ENCODE measurements at regions not wholly inside any gene's neighbourhood (a gene's known extent, or its start where the extent isn't known, plus 50 kb on each side); places are given as distances from the start of the nearest gene placed in this dataset.

DNA sequence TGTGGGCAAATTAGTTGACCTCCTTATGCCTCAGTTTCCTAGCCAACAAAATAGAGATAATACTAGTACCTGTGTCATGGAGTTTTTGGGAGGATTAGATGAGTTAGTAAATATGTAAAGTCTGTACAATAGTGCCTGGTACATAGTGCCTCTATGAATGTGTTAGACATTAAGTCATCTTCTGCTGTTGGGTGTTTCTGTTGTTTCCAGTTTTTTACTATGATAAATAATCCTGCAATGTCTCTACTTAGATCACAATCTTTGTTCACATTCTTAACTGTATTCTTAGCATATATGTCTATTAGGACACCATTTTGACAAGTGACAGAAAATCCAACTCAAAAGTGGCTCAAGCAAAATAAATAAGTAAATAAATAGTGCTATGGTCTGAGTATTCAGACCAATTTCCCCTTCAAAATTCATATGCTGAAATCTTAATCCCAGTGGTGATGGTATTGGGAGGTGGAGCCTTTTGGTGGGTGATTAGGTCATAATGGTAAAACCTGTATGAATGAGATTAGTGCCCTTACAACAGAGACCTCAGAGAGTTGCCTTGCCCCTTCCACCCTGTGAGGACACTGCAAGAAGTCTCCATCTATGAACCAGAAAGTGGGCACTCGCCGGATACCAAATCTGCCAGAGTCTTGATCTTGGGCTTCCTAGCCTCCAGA lies 84.3 kb downstream of the DIRAS3 start:
- no peak overlapping the region for H3K9ac ChIP-seq (ENCODE audit: low read depth, low read length)
- H3K4me1 ChIP-seq (ENCODE audit: control insufficient read depth, insufficient read depth, low read length) = peaks cover 17% of the 10 kb centered on the region
- H3K4me3 ChIP-seq (ENCODE audit: low read length) = no peak overlapping the region
- H3K4me2 ChIP-seq (ENCODE audit: low read length) = no peak overlapping the region
- H3K36me3 ChIP-seq (ENCODE audit: insufficient read depth, low read length) = no peaks in the 10 kb centered on the region
- H3K27me3 ChIP-seq (ENCODE audit: control insufficient read depth, insufficient read depth, low read length) = no peaks in the 10 kb centered on the region
- H3K9me3 ChIP-seq (replicated peaks; ENCODE audit: low read length) = peaks cover 9% of the 10 kb centered on the region

- no peak overlapping the region for H3K4me3 ChIP-seq (ENCODE audit: low read length)
- H3K36me3 ChIP-seq (ENCODE audit: insufficient read depth, low read length) = no peaks in the 10 kb centered on the region
- no peaks in the 10 kb centered on the region for H3K27me3 ChIP-seq (ENCODE audit: control insufficient read depth, insufficient read depth, low read length)
- H3K9me3 ChIP-seq (replicated peaks; ENCODE audit: low read length) = peaks cover 9% of the 10 kb centered on the region
- H3K4me2 ChIP-seq (ENCODE audit: low read length) = no peak overlapping the region
- no peaks in the 10 kb centered on the region for H3K4me1 ChIP-seq (ENCODE audit: control insufficient read depth, insufficient read depth, low read length)
- no peak overlapping the region for H3K9ac ChIP-seq (ENCODE audit: low read depth, low read length)
These were observed 87.2 kb downstream of the DIRAS3 start for GRCh38 chr1:67963263-67963662.

DNA sequence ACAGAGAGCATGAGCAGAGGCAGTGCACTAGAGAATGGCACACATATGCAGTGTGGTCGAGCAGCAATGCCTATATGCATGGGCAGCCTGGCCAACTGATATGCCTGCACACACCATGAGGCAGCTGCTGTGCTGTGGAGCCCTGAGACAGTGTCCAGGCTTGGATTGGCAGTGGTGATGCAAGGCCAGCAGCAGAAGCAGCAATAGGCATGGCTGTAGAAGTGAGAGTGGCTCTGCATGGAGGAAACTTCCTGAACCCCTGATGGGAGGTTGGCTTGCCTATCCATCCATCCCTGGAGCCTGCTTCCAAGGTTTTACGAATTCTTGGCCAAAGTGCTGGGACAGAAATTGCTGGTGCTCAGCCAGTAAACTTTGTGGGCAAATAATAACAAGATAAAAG lies 89.7 kb downstream of the DIRAS3 start:
- Histone ChIP-seq H3K4me3 (ENCODE audit: low read length) (no peak overlapping the region), H3K9ac (ENCODE audit: low read depth, low read length) (no peak overlapping the region), H3K4me1 (ENCODE audit: control insufficient read depth, insufficient read depth, low read length) (no peaks in the 10 kb centered on the region), H3K27me3 (ENCODE audit: control insufficient read depth, insufficient read depth, low read length) (no peaks in the 10 kb centered on the region), H3K36me3 (ENCODE audit: insufficient read depth, low read length) (no peaks in the 10 kb centered on the region), H3K4me2 (ENCODE audit: low read length) (no peak overlapping the region), H3K9me3 (replicated peaks; ENCODE audit: low read length) (peaks cover 9% of the 10 kb centered on the region)

GRCh38 chr1:67958472-67958871 lies 92.0 kb downstream of the DIRAS3 start:
- Histone ChIP-seq H3K27me3 (ENCODE audit: control insufficient read depth, insufficient read depth, low read length) (no peaks in the 10 kb centered on the region), H3K4me1 (ENCODE audit: control insufficient read depth, insufficient read depth, low read length) (no peaks in the 10 kb centered on the region), H3K9me3 (replicated peaks; ENCODE audit: low read length) (peaks cover 9% of the 10 kb centered on the region), H3K9ac (ENCODE audit: low read depth, low read length) (no peak overlapping the region), H3K36me3 (ENCODE audit: insufficient read depth, low read length) (no peaks in the 10 kb centered on the region), H3K4me2 (ENCODE audit: low read length) (no peak overlapping the region), H3K4me3 (ENCODE audit: low read length) (no peak overlapping the region)

DNA sequence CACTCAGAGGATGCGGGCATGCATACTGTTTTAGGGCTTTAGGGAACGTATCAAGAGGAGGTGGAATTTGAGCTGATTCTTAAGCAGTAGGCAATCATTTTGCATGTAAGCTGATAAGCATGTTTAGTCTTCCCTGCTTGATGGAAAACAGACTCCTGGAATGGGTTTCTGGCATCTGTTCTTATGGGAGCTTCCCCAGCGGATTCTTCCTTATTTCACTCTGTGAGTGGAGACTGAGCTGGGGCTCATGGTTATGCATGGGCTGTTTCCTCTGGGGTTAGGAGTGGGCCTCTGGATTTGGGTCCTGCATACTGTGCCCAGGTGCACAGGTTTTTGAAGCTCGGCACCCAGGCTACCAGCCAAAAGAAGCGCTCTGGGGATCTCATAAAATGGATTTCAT lies 93.4 kb downstream of the DIRAS3 start:
- no peaks in the 10 kb centered on the region for H3K27me3 ChIP-seq (ENCODE audit: control insufficient read depth, insufficient read depth, low read length)
- H3K4me2 ChIP-seq (ENCODE audit: low read length) = no peak overlapping the region
- no peak overlapping the region for H3K9ac ChIP-seq (ENCODE audit: low read depth, low read length)
- H3K36me3 ChIP-seq (ENCODE audit: insufficient read depth, low read length) = no peaks in the 10 kb centered on the region
- H3K4me1 ChIP-seq (ENCODE audit: control insufficient read depth, insufficient read depth, low read length) = peaks cover 5% of the 10 kb centered on the region
- H3K9me3 ChIP-seq (replicated peaks; ENCODE audit: low read length) = peaks cover 1% of the 10 kb centered on the region
- H3K4me3 ChIP-seq (ENCODE audit: low read length) = no peak overlapping the region

DNA sequence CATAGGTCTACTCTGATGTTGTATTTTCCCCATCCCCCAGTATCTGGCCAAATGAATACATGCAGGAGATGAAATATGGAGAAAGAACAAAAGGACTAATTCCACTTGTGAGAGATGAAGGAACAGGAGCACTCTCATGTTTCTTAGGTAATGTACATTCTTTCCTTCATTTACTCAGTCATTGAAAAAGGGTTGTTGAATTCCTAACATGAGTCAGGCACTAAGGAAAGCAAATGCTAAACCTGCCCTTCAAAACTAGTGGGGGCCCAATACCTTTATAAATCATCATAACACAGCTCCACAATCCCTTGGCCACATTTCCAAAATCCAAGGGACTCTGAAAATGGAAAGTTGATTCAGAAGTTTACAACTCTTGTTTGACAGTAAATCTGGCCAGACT lies 94.3 kb downstream of the DIRAS3 start:
- no peaks in the 10 kb centered on the region for H3K36me3 ChIP-seq (ENCODE audit: insufficient read depth, low read length)
- H3K9me3 ChIP-seq (replicated peaks; ENCODE audit: low read length) = no peaks in the 10 kb centered on the region

GRCh38 chr1:67955591-67955990 lies 94.8 kb downstream of the DIRAS3 start:
- H3K4me3 ChIP-seq (ENCODE audit: low read length) = no peak overlapping the region
- no peaks in the 10 kb centered on the region for H3K27me3 ChIP-seq (ENCODE audit: control insufficient read depth, insufficient read depth, low read length)
- no peak overlapping the region for H3K9ac ChIP-seq (ENCODE audit: low read depth, low read length)
- H3K4me1 ChIP-seq (ENCODE audit: control insufficient read depth, insufficient read depth, low read length) = peaks cover 8% of the 10 kb centered on the region
- H3K4me2 ChIP-seq (ENCODE audit: low read length) = no peak overlapping the region
- no peaks in the 10 kb centered on the region for H3K9me3 ChIP-seq (replicated peaks; ENCODE audit: low read length)
- H3K36me3 ChIP-seq (ENCODE audit: insufficient read depth, low read length) = no peaks in the 10 kb centered on the region

More for the DNA sequence above, 94.3 kb downstream of the DIRAS3 start:
- H3K4me1 ChIP-seq (ENCODE audit: control insufficient read depth, insufficient read depth, low read length) = peaks cover 8% of the 10 kb centered on the region
- H3K4me3 ChIP-seq (ENCODE audit: low read length) = no peak overlapping the region
- no peak overlapping the region for H3K4me2 ChIP-seq (ENCODE audit: low read length)
- H3K9ac ChIP-seq (ENCODE audit: low read depth, low read length) = no peak overlapping the region
- no peaks in the 10 kb centered on the region for H3K27me3 ChIP-seq (ENCODE audit: control insufficient read depth, insufficient read depth, low read length)

GRCh38 chr1:67953301-67953700 lies 97.1 kb downstream of the DIRAS3 start:
- no peak overlapping the region for H3K4me3 ChIP-seq (ENCODE audit: low read length)
- H3K9me3 ChIP-seq (replicated peaks; ENCODE audit: low read length) = no peaks in the 10 kb centered on the region
- no peak overlapping the region for H3K4me2 ChIP-seq (ENCODE audit: low read length)
- H3K27me3 ChIP-seq (ENCODE audit: control insufficient read depth, insufficient read depth, low read length) = no peaks in the 10 kb centered on the region
- H3K36me3 ChIP-seq (ENCODE audit: insufficient read depth, low read length) = no peaks in the 10 kb centered on the region
- peaks cover 10% of the 10 kb centered on the region for H3K4me1 ChIP-seq (ENCODE audit: control insufficient read depth, insufficient read depth, low read length)
- H3K9ac ChIP-seq (ENCODE audit: low read depth, low read length) = no peak overlapping the region

DNA sequence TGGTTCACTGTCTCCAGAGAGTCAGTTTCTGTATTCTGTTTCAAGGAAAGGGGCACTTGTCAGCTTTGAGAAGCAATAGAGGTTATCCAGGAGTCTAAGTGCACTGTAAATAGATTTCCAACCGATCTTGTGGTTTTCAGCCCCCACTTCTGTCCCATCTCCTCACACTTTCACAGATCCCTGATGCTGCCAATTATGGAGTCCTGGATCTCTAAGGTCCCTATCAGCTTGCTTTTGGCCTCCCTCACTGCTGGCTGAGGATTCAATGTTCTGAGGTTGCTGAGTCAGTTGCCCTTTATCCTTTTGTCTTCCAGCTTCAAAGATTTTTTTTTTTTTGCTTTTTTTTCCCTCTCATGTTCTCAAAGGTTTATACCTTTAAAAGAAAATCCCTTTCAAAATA lies 98.4 kb downstream of the DIRAS3 start:
- H3K27me3 ChIP-seq (ENCODE audit: control insufficient read depth, insufficient read depth, low read length) = no peaks in the 10 kb centered on the region
- no peak overlapping the region for H3K4me2 ChIP-seq (ENCODE audit: low read length)
- H3K36me3 ChIP-seq (ENCODE audit: insufficient read depth, low read length) = no peaks in the 10 kb centered on the region
- H3K4me3 ChIP-seq (ENCODE audit: low read length) = no peak overlapping the region
- H3K9ac ChIP-seq (ENCODE audit: low read depth, low read length) = no peak overlapping the region
- H3K4me1 ChIP-seq (ENCODE audit: control insufficient read depth, insufficient read depth, low read length) = peaks cover 15% of the 10 kb centered on the region
- no peaks in the 10 kb centered on the region for H3K9me3 ChIP-seq (replicated peaks; ENCODE audit: low read length)

GRCh38 chr1:67951014-67951413 lies 99.4 kb downstream of the DIRAS3 start:
- Histone ChIP-seq H3K27me3 (ENCODE audit: control insufficient read depth, insufficient read depth, low read length) (no peaks in the 10 kb centered on the region), H3K36me3 (ENCODE audit: insufficient read depth, low read length) (no peaks in the 10 kb centered on the region), H3K4me2 (ENCODE audit: low read length) (no peak overlapping the region), H3K4me1 (ENCODE audit: control insufficient read depth, insufficient read depth, low read length) (peaks cover 15% of the 10 kb centered on the region), H3K9ac (ENCODE audit: low read depth, low read length) (no peak overlapping the region), H3K9me3 (replicated peaks; ENCODE audit: low read length) (no peaks in the 10 kb centered on the region), H3K4me3 (ENCODE audit: low read length) (no peak overlapping the region)

DNA sequence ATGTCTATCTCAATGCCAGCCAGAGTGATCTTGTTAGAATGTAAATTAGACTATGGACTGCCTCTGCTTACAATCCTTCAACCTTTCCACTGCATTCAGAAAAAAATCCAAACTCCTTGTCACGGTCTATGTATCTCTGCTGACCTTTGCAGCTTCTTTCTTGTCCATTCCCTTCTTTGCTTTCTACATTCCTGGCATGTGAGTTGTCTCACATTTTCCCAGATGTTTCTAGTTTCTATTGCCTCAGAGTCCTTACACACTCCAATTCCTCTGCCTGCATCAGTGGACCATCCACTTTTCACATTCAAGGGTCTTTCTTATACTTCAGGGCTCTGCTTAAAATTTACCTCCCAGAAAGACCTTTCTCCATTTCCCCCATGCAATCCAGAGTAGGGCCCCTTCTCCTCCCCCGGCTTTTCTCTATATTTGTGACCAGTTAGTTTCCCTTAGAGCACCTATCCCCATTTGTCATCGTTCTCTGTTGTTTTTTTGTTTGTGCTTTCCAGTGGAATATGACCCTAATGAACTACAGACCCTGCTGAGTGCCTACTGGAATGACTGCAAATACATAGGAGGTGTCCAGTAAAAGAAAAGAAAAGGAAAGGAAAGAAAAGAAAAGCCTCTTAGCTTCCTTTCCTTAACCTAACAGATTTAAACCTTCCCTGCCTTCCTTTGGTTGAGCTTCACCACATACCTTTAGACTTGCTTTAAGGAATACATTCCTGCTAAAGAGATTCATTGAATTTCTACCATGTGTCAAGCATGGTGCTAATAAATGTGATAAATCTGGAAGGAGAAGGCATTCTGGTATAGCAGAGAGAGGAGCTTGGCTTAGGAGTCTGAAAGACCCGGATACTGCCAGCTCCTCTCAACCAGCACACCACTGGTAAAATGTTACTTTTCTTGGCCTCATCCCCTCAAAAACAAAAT lies 102.0 kb downstream of the DIRAS3 start:
- Histone ChIP-seq H3K4me3 (ENCODE audit: low read length) (no peak overlapping the region), H3K4me2 (ENCODE audit: low read length) (no peak overlapping the region), H3K4me1 (ENCODE audit: control insufficient read depth, insufficient read depth, low read length) (peaks cover 19% of the 10 kb centered on the region), H3K9me3 (replicated peaks; ENCODE audit: low read length) (no peaks in the 10 kb centered on the region), H3K36me3 (ENCODE audit: insufficient read depth, low read length) (no peaks in the 10 kb centered on the region), H3K9ac (ENCODE audit: low read depth, low read length) (no peak overlapping the region), H3K27me3 (ENCODE audit: control insufficient read depth, insufficient read depth, low read length) (no peaks in the 10 kb centered on the region)

Data from skeletal muscle satellite cell (primary cell).